GM12892 (cell line): ENCODE measurements at regions not wholly inside any gene's neighbourhood (a gene's known extent, or its start where the extent isn't known, plus 50 kb on each side); places are given as distances from the start of the nearest gene placed in this dataset.

ENCODE experiments used
- POLR2A ChIP-seq: IDR thresholded peaks from 2 replicates; pipeline ENCODE4 v1.6.1; 2011; ENCODE audit warnings: low read depth, low read length, control low read depth
- TAF1 ChIP-seq: IDR thresholded peaks from 2 replicates; pipeline ENCODE4 v1.6.1; 2011; ENCODE audit warnings: low read depth, mild to moderate bottlenecking, control low read depth, low read length, borderline replicate concordance

DNA sequence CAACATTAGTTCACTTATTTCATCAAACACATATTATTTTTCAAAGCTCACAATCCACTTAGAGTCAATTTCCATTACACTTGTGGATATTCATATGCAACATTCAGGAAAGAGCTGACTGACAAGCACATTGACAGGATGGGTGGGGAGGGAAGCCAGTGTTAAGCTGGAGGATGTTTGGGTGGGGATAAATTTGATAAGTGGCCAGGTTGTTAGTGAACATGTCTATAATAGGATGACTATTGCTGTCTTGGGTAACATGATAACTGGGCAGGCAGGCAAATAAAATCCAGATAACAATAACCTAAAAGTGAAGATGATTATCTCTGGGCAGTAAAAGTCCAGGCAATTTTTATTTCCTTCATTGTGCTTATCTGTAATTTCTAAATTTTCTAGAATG, 73.8 kb upstream of the OSBPL8 start:
- no peak for TF ChIP-seq POLR2A
- no peak for TF ChIP-seq TAF1
